DND-41 (cell line): ENCODE measurements at regions not wholly inside any gene's neighbourhood (a gene's known extent, or its start where the extent isn't known, plus 50 kb on each side); places are given as distances from the start of the nearest gene placed in this dataset.

Experiments
- ATAC-seq: fragments of 200-7000 bp; cut with Tn5 transposase; 3 replicates; pipeline ENCODE4 v1.9.1; 2021; ENCODE audit warnings: low read depth; ENCODE audit not compliant: insufficient read depth
- DNase-seq: peaks from one replicate; pipeline ENCODE4 v3.0.0-alpha.2; 2020
- H2AFZ ChIP-seq: 2 replicates; pipeline ENCODE4 v1.6.0; 2012; ENCODE audit warnings: low read depth, low read length
- H3K27ac ChIP-seq: 2 replicates; pipeline ENCODE4 v1.5.1; 2012; ENCODE audit warnings: low read length, inconsistent platforms
- H3K27me3 ChIP-seq: fragments of 200-600 bp; sonication (generic); 2 replicates; pipeline ENCODE4 v1.6.0; 2012; ENCODE audit warnings: low read length, mild to moderate bottlenecking, inconsistent platforms; ENCODE audit not compliant: insufficient read depth, poor library complexity
- H3K36me3 ChIP-seq: 2 replicates; pipeline ENCODE4 v1.5.1; 2012; ENCODE audit warnings: low read length, inconsistent platforms; ENCODE audit not compliant: insufficient read depth
- H3K4me1 ChIP-seq: 2 replicates; pipeline ENCODE4 v1.5.1; 2012; ENCODE audit warnings: mild to moderate bottlenecking, low read length; ENCODE audit not compliant: insufficient read depth
- H3K4me2 ChIP-seq: 2 replicates; pipeline ENCODE4 v1.6.0; 2012; ENCODE audit warnings: mild to moderate bottlenecking, moderate library complexity, low read length, inconsistent platforms; ENCODE audit not compliant: insufficient read depth
- H3K4me3 ChIP-seq, 2 experiments: fragments of 200-600 bp in 1 of 2; shearing (Covaris generic) in 1 of 2; 2 replicates each; pipeline ENCODE4 v1.5.1; 2012 to 2016; ENCODE audit warnings: inconsistent platforms in 2 of 2, low read length in 2 of 2, mild to moderate bottlenecking in 2 of 2, low read depth in 1 of 2, moderate library complexity in 1 of 2
- H3K79me2 ChIP-seq: 2 replicates; pipeline ENCODE4 v1.6.0; 2012; ENCODE audit warnings: low read length, inconsistent platforms; ENCODE audit not compliant: insufficient read depth
- H3K9ac ChIP-seq: 2 replicates; pipeline ENCODE4 v1.6.0; 2012; ENCODE audit warnings: low read depth, mild to moderate bottlenecking, inconsistent platforms, low read length, moderate library complexity
- H3K9me3 ChIP-seq: 2 replicates; pipeline ENCODE4 v1.5.1; 2012; ENCODE audit warnings: low read length, moderate library complexity, mild to moderate bottlenecking, inconsistent platforms; ENCODE audit not compliant: insufficient read depth, severe bottlenecking
- H4K20me1 ChIP-seq: 2 replicates; pipeline ENCODE4 v1.6.0; 2012; ENCODE audit warnings: low read length; ENCODE audit not compliant: insufficient read depth
- CTCF ChIP-seq: IDR thresholded peaks from 2 replicates; pipeline ENCODE4 v1.5.1; 2012; ENCODE audit warnings: borderline replicate concordance, low read length, moderate library complexity, mild to moderate bottlenecking; ENCODE audit not compliant: poor library complexity, severe bottlenecking; ENCODE audit errors: extremely low read depth
- EZH2 ChIP-seq: IDR thresholded peaks from 3 replicates; pipeline ENCODE4 v1.6.1; 2012; ENCODE audit warnings: borderline replicate concordance, low read depth, mild to moderate bottlenecking, moderate library complexity, low read length, inconsistent platforms; ENCODE audit not compliant: severe bottlenecking

GRCh38 chr4:162565730-162566129, 401.9 kb upstream of the FSTL5 start:
- H3K36me3 ChIP-seq = no peaks in the 10 kb centered on the region
- H3K4me3 ChIP-seq = no peak overlapping the region
- no peaks in the 10 kb centered on the region for H4K20me1 ChIP-seq
- H3K9ac ChIP-seq = no peak overlapping the region
- no peak overlapping the region for H3K27ac ChIP-seq
- H3K79me2 ChIP-seq = no peaks in the 10 kb centered on the region
- H3K4me1 ChIP-seq = no peaks in the 10 kb centered on the region
- H3K9me3 ChIP-seq = no peaks in the 10 kb centered on the region
- no peaks in the 10 kb centered on the region for H3K27me3 ChIP-seq
- TF ChIP-seq CTCF = no peak
- TF ChIP-seq EZH2 = no peak
- ATAC-seq (no peak), DNase-seq (no peak)
- H3K4me2 ChIP-seq = no peak overlapping the region
- no peak overlapping the region for H2AFZ ChIP-seq

GRCh38 chr4:162560073-162560472, 396.3 kb upstream of the FSTL5 start:
- H3K9me3 ChIP-seq = peaks cover 2% of the 10 kb centered on the region
- H3K79me2 ChIP-seq = no peaks in the 10 kb centered on the region
- no peak overlapping the region for H3K9ac ChIP-seq
- no peak for DNase-seq
- no peak overlapping the region for H2AFZ ChIP-seq
- TF ChIP-seq CTCF (no peak), EZH2 (no peak)
- H3K4me3 ChIP-seq = no peak overlapping the region
- H3K27ac ChIP-seq = no peak overlapping the region
- H3K36me3 ChIP-seq = no peaks in the 10 kb centered on the region
- H3K27me3 ChIP-seq = no peaks in the 10 kb centered on the region
- H4K20me1 ChIP-seq = no peaks in the 10 kb centered on the region
- H3K4me2 ChIP-seq = no peak overlapping the region
- H3K4me1 ChIP-seq = no peaks in the 10 kb centered on the region
- ATAC-seq = no peak

GRCh38 chr4:162557516-162558106, 393.8 kb upstream of the FSTL5 start:
- no peak for ATAC-seq
- Histone ChIP-seq H3K27me3 (no peaks in the 10 kb centered on the region), H2AFZ (no peak overlapping the region), H3K27ac (no peak overlapping the region), H3K79me2 (no peaks in the 10 kb centered on the region), H3K4me3 (no peak overlapping the region), H3K36me3 (no peaks in the 10 kb centered on the region), H4K20me1 (no peaks in the 10 kb centered on the region), H3K4me1 (no peaks in the 10 kb centered on the region), H3K4me2 (no peak overlapping the region), H3K9me3 (peaks cover 3% of the 10 kb centered on the region), H3K9ac (no peak overlapping the region)
- no peak for DNase-seq
- TF ChIP-seq EZH2 = no peak
- no peak for TF ChIP-seq CTCF

GRCh38 chr4:162535121-162535520, 371.3 kb upstream of the FSTL5 start:
- Histone ChIP-seq H3K36me3 (no peaks in the 10 kb centered on the region), H3K4me2 (no peak overlapping the region), H3K9ac (no peak overlapping the region), H3K79me2 (no peaks in the 10 kb centered on the region), H3K4me1 (no peaks in the 10 kb centered on the region), H2AFZ (no peak overlapping the region), H3K27ac (no peak overlapping the region), H3K27me3 (no peaks in the 10 kb centered on the region), H3K4me3 (no peak overlapping the region), H4K20me1 (no peaks in the 10 kb centered on the region), H3K9me3 (no peaks in the 10 kb centered on the region)
- DNase-seq (no peak), ATAC-seq (no peak)
- TF ChIP-seq CTCF = no peak
- no peak for TF ChIP-seq EZH2
